ENCODE measurements at regions not wholly inside any gene's neighbourhood (a gene's known extent, or its start where the extent isn't known, plus 50 kb on each side); places are given as distances from the start of the nearest gene placed in this dataset.

GRCh38 chr20:58162986-58163385 lies 65.5 kb downstream of the ANKRD60 start:
- no peak for DNase-seq

GRCh38 chr20:58161192-58161591 lies 67.3 kb downstream of the ANKRD60 start:
- no peak for DNase-seq

GRCh38 chr20:58160451-58161061 lies 67.9 kb downstream of the ANKRD60 start:
- DNase-seq = no peak

- no peak for DNase-seq
These were observed 73.1 kb downstream of the ANKRD60 start for GRCh38 chr20:58155148-58155925.

- DNase-seq = no peak
These were observed 74.3 kb downstream of the ANKRD60 start for GRCh38 chr20:58154113-58154512.

- DNase-seq = no peak
These were observed 75.3 kb downstream of the ANKRD60 start for GRCh38 chr20:58153121-58153520.

- DNase-seq = no peak
These were observed 77.7 kb downstream of the ANKRD60 start for GRCh38 chr20:58150772-58151171.

GRCh38 chr20:58149437-58150091 lies 78.9 kb downstream of the ANKRD60 start:
- DNase-seq = no peak

GRCh38 chr20:58148891-58149290 lies 79.6 kb downstream of the ANKRD60 start:
- no peak for DNase-seq

- no peak for DNase-seq
These were observed 80.7 kb downstream of the ANKRD60 start for GRCh38 chr20:58147628-58148370.

- no peak for DNase-seq
These were observed 81.7 kb downstream of the ANKRD60 start for GRCh38 chr20:58146746-58147140.

- no peak for DNase-seq
These were observed 82.2 kb downstream of the ANKRD60 start for GRCh38 chr20:58146081-58146745.

GRCh38 chr20:58145506-58146080 lies 82.9 kb downstream of the ANKRD60 start:
- no peak for DNase-seq

- no peak for DNase-seq
These were observed 84.4 kb downstream of the ANKRD60 start for GRCh38 chr20:58144096-58144495.

GRCh38 chr20:58143531-58143930 lies 84.9 kb downstream of the ANKRD60 start:
- no peak for DNase-seq

GRCh38 chr20:58142843-58143185 lies 85.6 kb downstream of the ANKRD60 start:
- DNase-seq = no peak

GRCh38 chr20:58141971-58142842 lies 86.2 kb downstream of the ANKRD60 start:
- DNase-seq = no peak

GRCh38 chr20:58141496-58141895 lies 87.0 kb downstream of the ANKRD60 start:
- DNase-seq = no peak

- no peak for DNase-seq
These were observed 87.5 kb downstream of the ANKRD60 start for GRCh38 chr20:58140787-58141425.

GRCh38 chr20:58139849-58140786 lies 88.3 kb downstream of the ANKRD60 start:
- DNase-seq = no peak

All from 8988T (cell line).